ENCODE measurements at regions not wholly inside any gene's neighbourhood (a gene's known extent, or its start where the extent isn't known, plus 50 kb on each side); places are given as distances from the start of the nearest gene placed in this dataset.

GRCh38 chr4:65023883-65024670 lies 614.8 kb upstream of the TECRL start:
- H3K4me3 ChIP-seq (ENCODE audit: low read depth, low read length), result no peak overlapping the region
- TF ChIP-seq CTCF (IDR thresholded peaks at IDR 0.05; ENCODE audit: borderline replicate concordance, insufficient read depth, low read depth, low read length), result no peak

- no peak for TF ChIP-seq CTCF (IDR thresholded peaks at IDR 0.05; ENCODE audit: borderline replicate concordance, insufficient read depth, low read depth, low read length)
- no peak overlapping the region for H3K4me3 ChIP-seq (ENCODE audit: low read depth, low read length)
Observed at GRCh38 chr4:65023081-65023480, 613.8 kb upstream of the TECRL start.

- H3K4me3 ChIP-seq (ENCODE audit: low read depth, low read length), result no peak overlapping the region
- TF ChIP-seq CTCF (IDR thresholded peaks at IDR 0.05; ENCODE audit: borderline replicate concordance, insufficient read depth, low read depth, low read length), result no peak
Observed at GRCh38 chr4:65021737-65022136, 612.5 kb upstream of the TECRL start.

GRCh38 chr4:65021149-65021548 lies 611.9 kb upstream of the TECRL start:
- no peak for TF ChIP-seq CTCF (IDR thresholded peaks at IDR 0.05; ENCODE audit: borderline replicate concordance, insufficient read depth, low read depth, low read length)
- no peak overlapping the region for H3K4me3 ChIP-seq (ENCODE audit: low read depth, low read length)

- no peak overlapping the region for H3K4me3 ChIP-seq (ENCODE audit: low read depth, low read length)
- no peak for TF ChIP-seq CTCF (IDR thresholded peaks at IDR 0.05; ENCODE audit: borderline replicate concordance, insufficient read depth, low read depth, low read length)
Observed at GRCh38 chr4:65019775-65020174, 610.5 kb upstream of the TECRL start.

- H3K4me3 ChIP-seq (ENCODE audit: low read depth, low read length), result no peak overlapping the region
- no peak for TF ChIP-seq CTCF (IDR thresholded peaks at IDR 0.05; ENCODE audit: borderline replicate concordance, insufficient read depth, low read depth, low read length)
Observed at GRCh38 chr4:65018313-65018712, 609.1 kb upstream of the TECRL start.

- no peak for TF ChIP-seq CTCF (IDR thresholded peaks at IDR 0.05; ENCODE audit: borderline replicate concordance, insufficient read depth, low read depth, low read length)
- no peak overlapping the region for H3K4me3 ChIP-seq (ENCODE audit: low read depth, low read length)
Observed at GRCh38 chr4:65014078-65014477, 604.8 kb upstream of the TECRL start.

Measured in GM12875 (cell line).